ENCODE measurements at regions not wholly inside any gene's neighbourhood (a gene's known extent, or its start where the extent isn't known, plus 50 kb on each side); places are given as distances from the start of the nearest gene placed in this dataset.

- H3K9me3 ChIP-seq (ENCODE audit: low read depth), result no peaks in the 10 kb centered on the region
- no peaks in the 10 kb centered on the region for H3K4me1 Mint-ChIP-seq
- H3K27ac Mint-ChIP-seq, result no peak overlapping the region
These were observed 293.9 kb upstream of the FOXQ1 start for GRCh38 chr6:1018041-1018440.

GRCh38 chr6:1016329-1017302 is 295.3 kb upstream of the FOXQ1 start:
- Histone ChIP-seq H3F3A (ENCODE audit: low read depth) (no peaks in the 10 kb centered on the region), H2AFZ (replicated peaks) (no peak overlapping the region), H3K4me2 (no peak overlapping the region), H4K20me1 (ENCODE audit: low read depth) (no peaks in the 10 kb centered on the region), H3K79me2 (ENCODE audit: low read depth) (no peaks in the 10 kb centered on the region), H3K4me1 (no peaks in the 10 kb centered on the region), H3K9ac (no peak overlapping the region), H3K27me3 (no peaks in the 10 kb centered on the region), H3K4me3 (no peak overlapping the region), H3K36me3 (no peaks in the 10 kb centered on the region), H3K27ac (no peak overlapping the region), H3K9me3 (ENCODE audit: low read depth) (no peaks in the 10 kb centered on the region)
- no peak for DNase-seq (ENCODE audit: low spot score)
- no peak for TF ChIP-seq CTCF (IDR thresholded peaks at IDR 0.05)
- no peak for TF ChIP-seq EZH2phosphoT487 (IDR thresholded peaks at IDR 0.05)
- no peak for TF ChIP-seq EZH2 (IDR thresholded peaks at IDR 0.05)
- Mint-ChIP-seq H3K4me1 (no peaks in the 10 kb centered on the region), H3K36me3 (no peaks in the 10 kb centered on the region), H3K27me3 (ENCODE audit: insufficient read depth, low read depth) (peaks cover 6% of the 10 kb centered on the region), H3K9me3 (peaks cover 3% of the 10 kb centered on the region), H3K4me3 (no peak overlapping the region), H3K27ac (no peak overlapping the region)

More at GRCh38 chr6:1018041-1018440, 293.9 kb upstream of the FOXQ1 start:
- Mint-ChIP-seq H3K9me3 (peaks cover 11% of the 10 kb centered on the region), H3K36me3 (no peaks in the 10 kb centered on the region), H3K27me3 (ENCODE audit: insufficient read depth, low read depth) (peaks cover 6% of the 10 kb centered on the region), H3K4me3 (no peak overlapping the region)
- H3K36me3 ChIP-seq, result no peaks in the 10 kb centered on the region
- H3K27me3 ChIP-seq, result no peaks in the 10 kb centered on the region
- H3K4me3 ChIP-seq, result no peak overlapping the region
- H3K27ac ChIP-seq, result no peak overlapping the region
- H3K9ac ChIP-seq, result no peak overlapping the region
- no peaks in the 10 kb centered on the region for H3K4me1 ChIP-seq
- no peak for TF ChIP-seq EZH2 (IDR thresholded peaks at IDR 0.05)
- TF ChIP-seq EZH2phosphoT487 (IDR thresholded peaks at IDR 0.05), result no peak
- no peak for TF ChIP-seq CTCF (IDR thresholded peaks at IDR 0.05)
- no peaks in the 10 kb centered on the region for H4K20me1 ChIP-seq (ENCODE audit: low read depth)
- DNase-seq (ENCODE audit: low spot score), result no peak
- H2AFZ ChIP-seq (replicated peaks), result no peak overlapping the region
- H3K79me2 ChIP-seq (ENCODE audit: low read depth), result no peaks in the 10 kb centered on the region
- H3F3A ChIP-seq (ENCODE audit: low read depth), result no peaks in the 10 kb centered on the region
- no peak overlapping the region for H3K4me2 ChIP-seq

- Histone ChIP-seq H4K20me1 (ENCODE audit: low read depth) (no peaks in the 10 kb centered on the region), H3K9ac (no peak overlapping the region), H3K9me3 (ENCODE audit: low read depth) (no peaks in the 10 kb centered on the region), H3K27ac (no peak overlapping the region), H3K4me3 (no peak overlapping the region), H3K27me3 (no peaks in the 10 kb centered on the region), H2AFZ (replicated peaks) (no peak overlapping the region), H3K36me3 (no peaks in the 10 kb centered on the region), H3K4me1 (no peaks in the 10 kb centered on the region), H3K4me2 (no peak overlapping the region), H3K79me2 (ENCODE audit: low read depth) (no peaks in the 10 kb centered on the region), H3F3A (ENCODE audit: low read depth) (no peaks in the 10 kb centered on the region)
- Mint-ChIP-seq H3K4me1 (no peaks in the 10 kb centered on the region), H3K9me3 (peaks cover 2% of the 10 kb centered on the region), H3K4me3 (no peak overlapping the region), H3K36me3 (no peaks in the 10 kb centered on the region), H3K27ac (no peak overlapping the region), H3K27me3 (ENCODE audit: insufficient read depth, low read depth) (peaks cover 3% of the 10 kb centered on the region)
- TF ChIP-seq EZH2 (IDR thresholded peaks at IDR 0.05), result no peak
- TF ChIP-seq CTCF (IDR thresholded peaks at IDR 0.05), result peak; percentile 13
- TF ChIP-seq EZH2phosphoT487 (IDR thresholded peaks at IDR 0.05), result no peak
- peak; percentile 18 for DNase-seq (ENCODE audit: low spot score)
These were observed 296.1 kb upstream of the FOXQ1 start for GRCh38 chr6:1015825-1016224.
